H1 (cell line): ENCODE measurements at regions not wholly inside any gene's neighbourhood (a gene's known extent, or its start where the extent isn't known, plus 50 kb on each side); places are given as distances from the start of the nearest gene placed in this dataset.

Experiments used
- CTCF ChIA-PET: fragments of 300-600 bp; sonication (Branson Sonifier 250); formaldehyde crosslinking; loops from one replicate; lab custom pipeline; 2021; ENCODE audit not compliant: partially characterized antibody; lab: Charles Lee
- POLR2A ChIA-PET: fragments of 300-600 bp; sonication (Branson Sonifier 250); formaldehyde crosslinking; loops from one replicate; lab custom pipeline; 2021; ENCODE audit warnings: inconsistent platforms; ENCODE audit not compliant: partially characterized antibody; lab: Charles Lee
- DNase-seq, 2 experiments: peaks; one replicate each; pipeline versions ENCODE4 v3.0.0 to v3.0.0-alpha.2; 2010 to 2022; ENCODE audit warnings: low spot score in 2 of 2, low read depth in 1 of 2, mixed read lengths in 1 of 2
- FAIRE-seq: peaks from 2 replicates; lab custom pipeline; 2011; peaks lifted over from hg19 to GRCh38; lab: Jason Lieb, UNC
- H2AFZ ChIP-seq: 2 replicates; pipeline ENCODE4 v1.8.1; 2012; ENCODE audit warnings: low read length, inconsistent platforms
- H2AK5ac ChIP-seq: 2 replicates; pipeline ENCODE4 v1.6.1; 2013; ENCODE audit warnings: low read depth, low read length
- H2BK120ac ChIP-seq: replicated peaks from 2 replicates; pipeline ENCODE3; 2013; ENCODE audit warnings: low read depth, low read length, inconsistent platforms
- H2BK12ac ChIP-seq: 2 replicates; pipeline ENCODE4 v1.6.1; 2013; ENCODE audit warnings: low read depth, low read length
- H2BK15ac ChIP-seq: 2 replicates; pipeline ENCODE4 v1.6.1; 2013; ENCODE audit warnings: low read length
- H2BK20ac ChIP-seq: 2 replicates; pipeline ENCODE4 v1.6.1; 2013; ENCODE audit warnings: low read length
- H2BK5ac ChIP-seq: 2 replicates; pipeline ENCODE4 v1.6.1; 2013; ENCODE audit warnings: low read depth, low read length
- H3K14ac ChIP-seq: 2 replicates; pipeline ENCODE4 v1.6.1; 2013; ENCODE audit warnings: inconsistent platforms; ENCODE audit not compliant: insufficient read length
- H3K18ac ChIP-seq: 2 replicates; pipeline ENCODE4 v1.6.1; 2013; ENCODE audit warnings: low read length; ENCODE audit errors: extremely low read depth
- H3K23ac ChIP-seq: 2 replicates; pipeline ENCODE4 v1.6.1; 2013; ENCODE audit warnings: inconsistent platforms; ENCODE audit not compliant: insufficient read length
- H3K23me2 ChIP-seq: 2 replicates; pipeline ENCODE4 v1.6.1; 2013; ENCODE audit warnings: low read depth, low read length
- H3K27ac ChIP-seq: 2 replicates; pipeline ENCODE4 v1.6.1; 2011; ENCODE audit warnings: low read depth, low read length, inconsistent platforms
- H3K27me3 ChIP-seq, 4 experiments: replicated peaks in 1 of 4; 1 replicate in 1 of 4; 2 replicates in 3 of 4; pipeline versions ENCODE4 v1.6.1 to v1.8.1; 2011 to 2013; ENCODE audit warnings: low read length in 3 of 4, mild to moderate bottlenecking in 3 of 4, inconsistent platforms in 2 of 4, mixed read lengths in 2 of 4, moderate library complexity in 1 of 4; ENCODE audit not compliant: control insufficient read depth in 3 of 4, insufficient read depth in 3 of 4; ENCODE audit errors: extremely low read depth in 1 of 4
- H3K36me3 ChIP-seq, 4 experiments: 2 replicates each; pipeline versions ENCODE4 v1.6.1 to v1.8.1; 2011 to 2013; ENCODE audit warnings: mild to moderate bottlenecking in 4 of 4, low read length in 3 of 4, moderate library complexity in 2 of 4, control low read depth in 1 of 4, inconsistent platforms in 1 of 4; ENCODE audit not compliant: insufficient read depth in 4 of 4, control insufficient read depth in 2 of 4
- H3K4ac ChIP-seq: replicated peaks from 2 replicates; pipeline ENCODE3; 2013; ENCODE audit warnings: low read length, low read depth, mixed read lengths, inconsistent platforms; ENCODE audit not compliant: insufficient read length
- H3K4me1 ChIP-seq, 4 experiments: replicated peaks in 1 of 4; 1 replicate in 1 of 4; 2 replicates in 3 of 4; pipeline versions ENCODE4 v1.6.1 to v1.8.1; 2011 to 2013; ENCODE audit warnings: low read length in 3 of 4, inconsistent platforms in 2 of 4, mixed read lengths in 1 of 4; ENCODE audit not compliant: insufficient read depth in 4 of 4, control insufficient read depth in 3 of 4
- H3K4me2 ChIP-seq, 2 experiments: 2 replicates each; pipeline versions ENCODE4 v1.6.1 to v1.8.1; 2011 to 2013; ENCODE audit warnings: low read depth in 2 of 2, low read length in 2 of 2, control low read depth in 1 of 2, inconsistent platforms in 1 of 2, mild to moderate bottlenecking in 1 of 2; ENCODE audit not compliant: insufficient read depth in 1 of 2
- H3K4me3 ChIP-seq, 4 experiments: fragments of 200-600, 300-600 bp in 1 of 4; sonication (generic), shearing (Covaris generic), sonication (Bioruptor Twin) in 1 of 4; 2 replicates each; pipeline versions ENCODE4 v1.5.1 to v1.8.1; 2011 to 2016; ENCODE audit warnings: low read length in 4 of 4, low read depth in 3 of 4, control low read depth in 2 of 4, inconsistent platforms in 2 of 4, mild to moderate bottlenecking in 2 of 4, mixed read lengths in 1 of 4, moderate library complexity in 1 of 4; ENCODE audit not compliant: insufficient read depth in 2 of 4; ENCODE audit errors: extremely low read depth in 1 of 4
- H3K56ac ChIP-seq: replicated peaks from 2 replicates; pipeline ENCODE3; 2013; ENCODE audit warnings: low read depth, mild to moderate bottlenecking, mixed read lengths, low read length, inconsistent platforms; ENCODE audit not compliant: insufficient read length
- H3K79me1 ChIP-seq: 2 replicates; pipeline ENCODE4 v1.6.1; 2013; ENCODE audit warnings: low read depth, low read length, control low read depth
- H3K79me2 ChIP-seq, 2 experiments: 2 replicates each; pipeline versions ENCODE4 v1.6.1 to v1.8.1; 2012 to 2013; ENCODE audit warnings: low read length in 2 of 2, mild to moderate bottlenecking in 2 of 2, inconsistent platforms in 1 of 2; ENCODE audit not compliant: insufficient read depth in 2 of 2, control insufficient read depth in 1 of 2
- H3K9ac ChIP-seq, 4 experiments: replicated peaks in 1 of 4; 1 replicate in 1 of 4; 2 replicates in 3 of 4; pipeline versions ENCODE4 v1.6.1 to v1.8.1; 2011 to 2013; ENCODE audit warnings: low read depth in 3 of 4, low read length in 3 of 4, control low read depth in 2 of 4, mild to moderate bottlenecking in 2 of 4, moderate library complexity in 2 of 4, inconsistent platforms in 1 of 4; ENCODE audit errors: extremely low read depth in 1 of 4
- H3K9me3 ChIP-seq, 2 experiments: 2 replicates each; pipeline versions ENCODE4 v1.6.1 to v1.8.1; 2012 to 2013; ENCODE audit warnings: mild to moderate bottlenecking in 2 of 2, moderate library complexity in 2 of 2, control low read depth in 1 of 2, inconsistent platforms in 1 of 2, low read depth in 1 of 2, low read length in 1 of 2, mixed read lengths in 1 of 2; ENCODE audit not compliant: insufficient read depth in 2 of 2
- H4K20me1 ChIP-seq, 2 experiments: replicated peaks in 1 of 2; 2 replicates each; pipeline versions ENCODE3 to v1.8.1; 2011 to 2013; ENCODE audit warnings: inconsistent platforms in 2 of 2, low read length in 2 of 2, mild to moderate bottlenecking in 1 of 2; ENCODE audit not compliant: insufficient read depth in 2 of 2, control insufficient read depth in 1 of 2
- H4K5ac ChIP-seq: 2 replicates; pipeline ENCODE4 v1.6.1; 2013; ENCODE audit warnings: low read length, low read depth, mixed read lengths, inconsistent platforms; ENCODE audit not compliant: insufficient read length
- H4K8ac ChIP-seq: 2 replicates; pipeline ENCODE4 v1.8.0; 2013; ENCODE audit warnings: mild to moderate bottlenecking, moderate library complexity, low read length, inconsistent platforms; ENCODE audit not compliant: insufficient read depth; ENCODE audit errors: extremely low read depth
- H4K91ac ChIP-seq: replicated peaks from 2 replicates; pipeline ENCODE3; 2013; ENCODE audit warnings: low read length, mixed read lengths, inconsistent platforms; ENCODE audit not compliant: insufficient read length
- CBX8 ChIP-seq: fragments of 300-800, 300-1000 bp; sonication (generic); IDR thresholded peaks from 2 replicates; pipeline ENCODE4 v1.7.1; 2016; ENCODE audit warnings: low read depth, low read length, borderline replicate concordance
- WGBS, 2 experiments: shearing (Covaris generic) in 1 of 2; methylation state at CpG; one replicate each; pipeline versions ENCODE4 v1.1.6 to v1.1.7; 2013 to 2015; ENCODE audit warnings: low lambda C conversion rate in 2 of 2, mixed read lengths in 2 of 2, inconsistent platforms in 1 of 2, low coverage in 1 of 2, missing lambda C conversion rate in 1 of 2; ENCODE audit not compliant: insufficient replicate concordance in 2 of 2, insufficient coverage in 1 of 2, insufficient read length in 1 of 2; ENCODE audit errors: extremely low coverage in 1 of 2, missing lambda C conversion rate in 1 of 2; 5-methylcytosine and 5-hydroxymethylcytosine counted together
- TF ChIP-seq, protein P1 (sequence below), 3 experiments: IDR thresholded peaks; 1 replicate in 2 of 3; 2 replicates in 1 of 3; pipeline versions ENCODE4 v1.5.1 to v1.6.1; 2011; ENCODE audit warnings: low read length in 3 of 3, mild to moderate bottlenecking in 3 of 3, inconsistent platforms in 2 of 3, low read depth in 1 of 3, moderate library complexity in 1 of 3; ENCODE audit not compliant: insufficient read depth in 1 of 3; ENCODE audit errors: control extremely low read depth in 1 of 3

DNA sequence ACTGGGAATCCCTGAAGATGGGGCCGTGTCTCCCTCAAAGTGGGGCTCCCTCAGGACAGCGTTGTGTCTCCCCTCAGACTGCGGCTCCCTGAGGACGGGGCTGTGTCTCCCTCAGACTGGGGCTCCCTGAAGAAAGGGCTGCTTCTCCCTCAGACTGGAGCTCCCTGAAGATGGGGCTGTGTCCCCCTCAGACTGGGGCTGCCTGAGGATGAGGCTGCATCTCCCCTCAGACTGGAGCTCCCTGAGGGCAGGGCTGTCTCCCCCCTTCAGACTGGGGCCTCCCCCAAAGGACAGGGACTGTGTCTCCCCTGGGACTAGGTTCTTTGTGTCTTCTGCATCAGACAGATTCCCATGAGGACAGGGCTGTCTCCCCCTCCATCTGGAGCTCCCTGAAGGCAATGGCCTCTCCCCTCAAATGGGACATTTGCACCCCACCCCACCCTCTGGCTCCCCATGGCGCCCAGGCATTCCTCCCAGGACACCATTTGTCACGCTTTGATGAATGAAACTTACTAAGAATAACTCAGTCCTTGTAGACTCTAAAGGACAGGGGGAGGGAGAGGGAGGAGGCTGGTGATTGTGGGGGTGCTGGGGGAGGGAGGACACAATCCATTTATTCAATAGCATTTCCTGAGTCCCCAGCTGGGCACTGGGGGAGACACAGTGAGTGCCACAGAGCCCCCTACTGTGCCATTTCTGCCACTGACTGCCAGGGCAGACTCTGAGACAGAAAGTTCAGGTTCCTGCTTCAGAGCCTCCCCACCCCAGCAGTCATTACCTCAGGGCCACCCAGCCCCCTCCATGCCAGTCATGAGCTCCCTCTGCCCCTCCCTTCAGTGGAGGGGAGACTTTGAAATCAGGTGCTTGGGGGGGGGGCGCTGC is 122.4 kb downstream of the MRPL14 start:
- Histone ChIP-seq H3K23me2 (peaks cover 18% of the 10 kb centered on the region), H3K27me3 (peaks cover 0 to 18% (median 10%) of the 10 kb centered on the region in 4 experiments; a peak in 5 of 7 replicates), H2BK15ac (peak overlapping the region; percentile 61; the same call in 1 of the 2 replicates), H3K79me2 (no peaks in the 10 kb centered on the region), H3K56ac (no peak overlapping the region), H2AFZ (no peak overlapping the region), H4K91ac (peak overlapping the region; percentile 75), H3K23ac (no peak overlapping the region), H4K5ac (no peak overlapping the region), H3K4me3 (no peak overlapping the region), H2AK5ac (peak overlapping the region; percentile 95), H3K36me3 (no peaks in the 10 kb centered on the region), H3K14ac (no peak overlapping the region), H3K27ac (0 out of 2 replicates have a peak overlapping the region, but pooled peaks have one; percentile 16), H2BK12ac (peak overlapping the region; percentile 87), H4K20me1 (no peaks in the 10 kb centered on the region), H3K9me3 (no peaks in the 10 kb centered on the region), H3K4ac (no peak overlapping the region), H3K9ac (no peak overlapping the region), H2BK5ac (peak overlapping the region; percentile 78; the same call in 1 of the 2 replicates), H3K4me1 (peaks cover 4 to 45% (median 38%) of the 10 kb centered on the region in 4 experiments), H4K8ac (peak overlapping the region; percentile 26; the same call in 1 of the 2 replicates), H3K79me1 (no peaks in the 10 kb centered on the region), H3K4me2 (peak overlapping the region in 1 of 2 experiments; percentile 59; a peak in 2 of 4 replicates), H2BK20ac (peak overlapping the region; percentile 98), H2BK120ac (peak overlapping the region; percentile 7), H3K18ac (peak overlapping the region; percentile 93)
- no peak for TF ChIP-seq CBX8
- TF ChIP-seq, protein P1, sequence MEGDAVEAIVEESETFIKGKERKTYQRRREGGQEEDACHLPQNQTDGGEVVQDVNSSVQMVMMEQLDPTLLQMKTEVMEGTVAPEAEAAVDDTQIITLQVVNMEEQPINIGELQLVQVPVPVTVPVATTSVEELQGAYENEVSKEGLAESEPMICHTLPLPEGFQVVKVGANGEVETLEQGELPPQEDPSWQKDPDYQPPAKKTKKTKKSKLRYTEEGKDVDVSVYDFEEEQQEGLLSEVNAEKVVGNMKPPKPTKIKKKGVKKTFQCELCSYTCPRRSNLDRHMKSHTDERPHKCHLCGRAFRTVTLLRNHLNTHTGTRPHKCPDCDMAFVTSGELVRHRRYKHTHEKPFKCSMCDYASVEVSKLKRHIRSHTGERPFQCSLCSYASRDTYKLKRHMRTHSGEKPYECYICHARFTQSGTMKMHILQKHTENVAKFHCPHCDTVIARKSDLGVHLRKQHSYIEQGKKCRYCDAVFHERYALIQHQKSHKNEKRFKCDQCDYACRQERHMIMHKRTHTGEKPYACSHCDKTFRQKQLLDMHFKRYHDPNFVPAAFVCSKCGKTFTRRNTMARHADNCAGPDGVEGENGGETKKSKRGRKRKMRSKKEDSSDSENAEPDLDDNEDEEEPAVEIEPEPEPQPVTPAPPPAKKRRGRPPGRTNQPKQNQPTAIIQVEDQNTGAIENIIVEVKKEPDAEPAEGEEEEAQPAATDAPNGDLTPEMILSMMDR (IDR thresholded peaks at IDR 0.05; ENCODE audit: control extremely low read depth in 1 of 3, insufficient read depth in 1 of 3, low read depth in 1 of 3, low read length in 3 of 3) = 0 out of 4 replicates have a peak, but pooled peaks of 1 of the 3 experiments have one; percentile 5
- ChIA-PET POLR2A (interaction anchor here (0.9 to 3.4 kb wide), 8 partner anchors 10 to 234 kb away, joined by 3 to 14 read pairs (median 3); no protein-coding TSS in a partner anchor), CTCF (interaction anchor here (0.7 to 24.5 kb wide), 16 partner anchors 10 to 338 kb away, joined by 3 to 331 read pairs (median 4); partner anchors contain the start of gene VEGFA)
- 68% methylated on average over 5 of the region's 7 CpGs; no CpG with 5 or more reads in 1 of the 2 experiments for WGBS, 2 experiments
- DNase-seq (no peak), FAIRE-seq (no peak)
